Thyroid gland (tissue), 4 donors: ENCODE measurements at regions not wholly inside any gene's neighbourhood (a gene's known extent, or its start where the extent isn't known, plus 50 kb on each side); places are given as distances from the start of the nearest gene placed in this dataset.

ENCODE experiments used
- DNase-seq, 2 donors: peaks; one replicate each; pipeline ENCODE4 v3.0.0-alpha.2; 2019
- H3K27ac ChIP-seq, 3 donors: fragments of 200-600 bp; sonication (generic); 1 replicate in 2 of 3; 2 replicates in 1 of 3; pipeline ENCODE4 v1.5.1; 2016 to 2019; ENCODE audit warnings: mild to moderate bottlenecking in 1 of 3, moderate library complexity in 1 of 3
- H3K27me3 ChIP-seq: fragments of 200-600 bp; sonication (generic); one replicate; pipeline ENCODE4 v1.5.1; 2019
- H3K36me3 ChIP-seq, 2 donors: fragments of 200-600 bp; sonication (generic); one replicate each; pipeline ENCODE4 v1.5.1; 2016 to 2019
- H3K4me1 ChIP-seq, 2 donors: fragments of 200-600 bp; sonication (generic); one replicate each; pipeline ENCODE4 v1.5.1; 2017 to 2019
- H3K4me3 ChIP-seq, 3 donors: fragments of 200-600 bp; sonication (generic); replicated peaks in 1 of 3; 1 replicate in 2 of 3; 2 replicates in 1 of 3; pipeline ENCODE4 v1.5.1; 2016; ENCODE audit warnings: mild to moderate bottlenecking in 1 of 3
- H3K9me3 ChIP-seq: fragments of 200-600 bp; sonication (generic); one replicate; pipeline ENCODE4 v1.5.1; 2017
- CTCF ChIP-seq, 6 experiments: fragments of 200-600 bp in 3 of 6; fragments of 450-650 bp in 3 of 6; sonication (generic) in 3 of 6; IDR thresholded peaks; one replicate each; pipeline ENCODE4 v1.5.1; 2016 to 2019; ENCODE audit warnings: antibody characterized with exemption in 6 of 6, mild to moderate bottlenecking in 2 of 6, inconsistent platforms in 1 of 6, moderate library complexity in 1 of 6
- POLR2A ChIP-seq, 2 donors: fragments of 450-650 bp; IDR thresholded peaks; one replicate each; pipeline ENCODE4 v1.6.1; 2017; ENCODE audit warnings: antibody characterized with exemption in 2 of 2, mild to moderate bottlenecking in 2 of 2, moderate library complexity in 1 of 2
- WGBS, 2 donors: methylation state at CpG; one replicate each; pipeline ENCODE4 v1.1.5; 2017; 5-methylcytosine and 5-hydroxymethylcytosine counted together
- intact Hi-C: fragments of 100-400 bp; cut with DNase I; formaldehyde crosslinking; loops from one replicate; pipeline ENCODE4 v1.15.1; 2023

DNA sequence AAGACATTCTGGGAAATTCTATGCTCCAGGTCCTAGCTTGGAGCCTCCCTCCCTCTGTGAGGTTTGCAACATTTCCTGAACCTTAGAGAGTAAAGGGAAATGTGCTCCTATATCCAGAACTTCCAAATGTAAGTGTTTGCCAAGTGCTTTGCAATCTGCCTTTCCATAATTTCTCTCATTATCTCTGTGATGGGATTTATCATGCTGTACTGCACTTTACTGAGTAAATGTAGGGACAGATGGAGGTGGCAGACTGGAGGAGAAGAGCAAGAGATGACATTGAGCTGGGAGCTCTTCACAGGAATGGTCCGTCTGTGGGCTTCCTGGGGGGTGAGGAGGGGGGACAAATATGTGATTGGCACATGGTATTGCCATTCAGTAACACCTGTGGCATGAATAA, 184.3 kb downstream of the SOX4 start:
- 93 to 96% methylated on average over 1 of the region's 1 CpG for WGBS, 2 donors
- no peak for DNase-seq
- intact Hi-C loops, result no loop called here
- no peak for TF ChIP-seq POLR2A (IDR thresholded peaks at IDR 0.05)
- no peak for TF ChIP-seq CTCF (IDR thresholded peaks at IDR 0.05)
- H3K27me3 ChIP-seq, result no peaks in the 10 kb centered on the region
- H3K27ac ChIP-seq, result no peak overlapping the region
- no peaks in the 10 kb centered on the region for H3K9me3 ChIP-seq
- H3K36me3 ChIP-seq, result no peaks in the 10 kb centered on the region
- no peaks in the 10 kb centered on the region for H3K4me1 ChIP-seq
- H3K4me3 ChIP-seq, result no peak overlapping the region

- Histone ChIP-seq H3K27me3 (no peaks in the 10 kb centered on the region), H3K27ac (no peak overlapping the region), H3K9me3 (no peaks in the 10 kb centered on the region), H3K4me3 (no peak overlapping the region), H3K4me1 (no peaks in the 10 kb centered on the region), H3K36me3 (no peaks in the 10 kb centered on the region)
- DNase-seq, result no peak
- intact Hi-C loops, result no loop called here
- TF ChIP-seq POLR2A (IDR thresholded peaks at IDR 0.05), result no peak
- TF ChIP-seq CTCF (IDR thresholded peaks at IDR 0.05), result no peak
- 56 to 89% methylated on average over 2 of the region's 2 CpGs for WGBS, 2 donors
Measured at GRCh38 chr6:21780141-21780540, 186.6 kb downstream of the SOX4 start.

DNA sequence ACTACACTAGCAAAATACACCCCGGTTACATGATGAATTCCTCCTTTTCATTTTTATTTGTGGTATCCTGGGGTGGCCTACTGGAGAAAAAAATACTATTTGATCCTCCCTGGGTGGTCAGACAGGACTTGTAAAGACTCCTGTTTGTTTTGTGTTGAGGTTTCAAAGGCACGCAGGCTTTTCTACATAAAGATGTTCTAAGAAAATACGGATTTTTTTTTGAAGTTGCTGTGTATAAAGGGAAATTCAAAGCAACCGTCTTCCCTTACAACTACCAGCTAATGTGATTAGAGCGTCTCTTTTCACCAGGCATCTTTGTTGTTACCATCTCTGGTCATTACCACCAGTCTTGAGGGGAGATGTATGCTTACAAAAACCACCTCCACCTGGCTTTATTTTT, 187.1 kb downstream of the SOX4 start:
- Histone ChIP-seq H3K36me3 (no peaks in the 10 kb centered on the region), H3K27me3 (no peaks in the 10 kb centered on the region), H3K27ac (no peak overlapping the region), H3K4me3 (no peak overlapping the region), H3K4me1 (no peaks in the 10 kb centered on the region), H3K9me3 (no peaks in the 10 kb centered on the region)
- intact Hi-C loops, result no loop called here
- no peak for TF ChIP-seq POLR2A (IDR thresholded peaks at IDR 0.05)
- no peak for TF ChIP-seq CTCF (IDR thresholded peaks at IDR 0.05)
- no peak for DNase-seq
- WGBS, 2 donors, result 68 to 77% methylated on average over 5 of the region's 5 CpGs

DNA sequence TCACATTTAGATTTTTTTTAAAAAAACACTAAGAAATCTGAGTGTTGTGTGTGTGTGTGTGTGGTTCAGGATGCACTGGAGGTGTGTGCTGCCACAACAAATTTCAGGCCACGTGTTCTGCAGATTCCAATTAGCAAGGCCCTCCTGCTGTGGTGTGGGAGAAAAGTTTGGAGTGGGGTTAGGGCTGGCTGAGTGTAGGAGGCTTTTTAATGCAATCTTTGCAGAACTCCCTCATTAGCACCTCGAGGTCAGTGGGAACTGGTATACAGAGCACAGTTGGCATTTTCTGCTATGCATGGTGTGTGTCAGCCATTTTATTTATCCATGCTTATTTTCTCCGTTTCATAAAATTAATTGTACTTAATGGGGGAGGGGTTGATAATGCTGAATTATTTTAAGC, 187.6 kb downstream of the SOX4 start:
- H3K9me3 ChIP-seq, result no peaks in the 10 kb centered on the region
- H3K4me3 ChIP-seq, result no peak overlapping the region
- DNase-seq, result no peak
- TF ChIP-seq POLR2A (IDR thresholded peaks at IDR 0.05) (no peak), CTCF (IDR thresholded peaks at IDR 0.05) (no peak)
- no peaks in the 10 kb centered on the region for H3K27me3 ChIP-seq
- intact Hi-C loops, result no loop called here
- no peak overlapping the region for H3K27ac ChIP-seq
- no peaks in the 10 kb centered on the region for H3K36me3 ChIP-seq
- H3K4me1 ChIP-seq, result no peaks in the 10 kb centered on the region
- 72 to 74% methylated on average over 3 of the region's 3 CpGs for whole genome bisulfite sequencing, 2 donors

- TF ChIP-seq POLR2A (IDR thresholded peaks at IDR 0.05) (no peak), CTCF (IDR thresholded peaks at IDR 0.05) (no peak)
- no peaks in the 10 kb centered on the region for H3K4me1 ChIP-seq
- H3K9me3 ChIP-seq, result no peaks in the 10 kb centered on the region
- no peaks in the 10 kb centered on the region for H3K27me3 ChIP-seq
- H3K27ac ChIP-seq, result no peak overlapping the region
- no peak overlapping the region for H3K4me3 ChIP-seq
- intact Hi-C loops, result no loop called here
- WGBS, 2 donors, result 89 to 93% methylated on average over 1 of the region's 1 CpG
- no peak for DNase-seq
- no peaks in the 10 kb centered on the region for H3K36me3 ChIP-seq
Measured at GRCh38 chr6:21785164-21785563, 191.6 kb downstream of the SOX4 start.
